ENCODE measurements at regions not wholly inside any gene's neighbourhood (a gene's known extent, or its start where the extent isn't known, plus 50 kb on each side); places are given as distances from the start of the nearest gene placed in this dataset.

GRCh38 chr3:72266016-72266370 lies 481.0 kb upstream of the PROK2 start:
- TF ChIP-seq POU2F2 (IDR thresholded peaks at IDR 0.05; ENCODE audit: low read depth, low read length): no peak
- peak; percentile 64 for TF ChIP-seq SPI1 (IDR thresholded peaks at IDR 0.05; ENCODE audit: low read depth, low read length)
- TF ChIP-seq TAF1 (IDR thresholded peaks at IDR 0.05; ENCODE audit: low read depth, low read length): no peak
- DNase-seq (ENCODE audit: insufficient read length, low spot score) (no peak), FAIRE-seq (peak; percentile 59)

- TF ChIP-seq POLR2AphosphoS5 (IDR thresholded peaks at IDR 0.05; ENCODE audit: low read depth, low read length): no peak
- TF ChIP-seq TAF1 (IDR thresholded peaks at IDR 0.05; ENCODE audit: low read depth, low read length): no peak
- FAIRE-seq (peak; percentile 45), DNase-seq (ENCODE audit: insufficient read length, low spot score) (no peak)
These were observed 480.5 kb upstream of the PROK2 start for GRCh38 chr3:72265256-72266015.

GRCh38 chr3:72263223-72263990 lies 478.5 kb upstream of the PROK2 start:
- FAIRE-seq (no peak), DNase-seq (ENCODE audit: insufficient read length, low spot score) (no peak)

GRCh38 chr3:72262736-72263135 lies 477.8 kb upstream of the PROK2 start:
- TF ChIP-seq POU2F2 (IDR thresholded peaks at IDR 0.05; ENCODE audit: low read depth, low read length): no peak
- no peak for FAIRE-seq

More at GRCh38 chr3:72263223-72263990, 478.5 kb upstream of the PROK2 start:
- TF ChIP-seq TAF1 (IDR thresholded peaks at IDR 0.05; ENCODE audit: low read depth, low read length) (no peak), PAX5 (IDR thresholded peaks at IDR 0.05; ENCODE audit: insufficient read depth, low read length, severe bottlenecking) (no peak), SPI1 (IDR thresholded peaks at IDR 0.05; ENCODE audit: low read depth, low read length) (no peak), POU2F2 (IDR thresholded peaks at IDR 0.05; ENCODE audit: low read depth, low read length) (no peak), POLR2A (IDR thresholded peaks at IDR 0.05; ENCODE audit: low read depth, low read length) (no peak), POLR2AphosphoS5 (IDR thresholded peaks at IDR 0.05; ENCODE audit: low read depth, low read length) (no peak)

DNA sequence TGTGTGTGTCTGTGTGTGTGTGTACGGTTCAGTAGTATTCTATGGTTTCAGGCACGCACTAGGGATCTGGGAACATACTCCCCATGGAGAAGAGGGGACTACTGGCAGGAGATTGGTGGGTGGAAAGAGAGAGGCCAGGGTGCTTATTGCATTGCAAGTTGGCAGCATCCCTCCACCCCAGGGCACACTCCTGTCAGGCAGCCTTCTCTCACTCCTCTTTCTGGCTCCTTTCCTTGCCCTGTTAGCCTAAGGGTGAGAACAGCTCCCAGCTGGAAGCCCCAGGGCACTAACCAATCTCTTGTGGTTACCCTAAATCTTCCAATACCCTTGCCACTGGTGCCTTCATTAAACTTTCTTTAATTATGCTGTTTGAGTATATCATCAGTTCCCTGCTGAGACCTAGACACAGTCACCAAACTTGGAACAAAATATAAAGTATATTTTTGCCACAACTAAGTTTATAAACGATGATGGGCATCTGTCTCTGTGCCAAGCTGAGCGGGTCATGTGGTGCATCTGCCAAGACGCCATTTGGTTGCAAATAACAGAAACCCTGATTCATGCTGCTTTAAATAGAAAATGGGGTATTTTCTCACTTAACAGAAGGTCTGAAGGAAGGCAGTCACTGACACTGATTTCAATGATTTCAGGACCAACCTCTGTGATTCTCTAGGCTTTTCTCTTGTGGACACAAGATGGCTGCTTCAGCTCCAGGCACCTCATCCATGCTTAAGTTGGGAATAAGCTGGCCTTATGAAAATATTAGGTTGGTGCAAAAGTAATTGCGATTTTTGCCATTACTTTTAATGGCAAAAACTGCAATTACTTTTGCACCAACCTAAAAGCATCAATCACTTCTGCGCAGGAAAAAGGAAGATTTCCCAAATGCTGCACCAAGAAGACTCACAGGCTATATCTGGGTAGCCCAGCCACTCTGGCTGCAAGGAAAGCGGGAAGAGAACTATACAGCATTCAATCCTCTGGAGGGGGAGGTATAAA lies 476.9 kb upstream of the PROK2 start:
- no peak for TF ChIP-seq TAF1 (IDR thresholded peaks at IDR 0.05; ENCODE audit: low read depth, low read length)
- no peak for TF ChIP-seq PAX5 (IDR thresholded peaks at IDR 0.05; ENCODE audit: insufficient read depth, low read length, severe bottlenecking)
- TF ChIP-seq POU2F2 (IDR thresholded peaks at IDR 0.05; ENCODE audit: low read depth, low read length): no peak
- TF ChIP-seq SPI1 (IDR thresholded peaks at IDR 0.05; ENCODE audit: low read depth, low read length): no peak
- TF ChIP-seq POLR2AphosphoS5 (IDR thresholded peaks at IDR 0.05; ENCODE audit: low read depth, low read length): no peak
- no peak for TF ChIP-seq POLR2A (IDR thresholded peaks at IDR 0.05; ENCODE audit: low read depth, low read length)
- no peak for FAIRE-seq

More at GRCh38 chr3:72262736-72263135, 477.8 kb upstream of the PROK2 start:
- no peak for DNase-seq (ENCODE audit: insufficient read length, low spot score)

GRCh38 chr3:72260588-72260910 lies 475.6 kb upstream of the PROK2 start:
- TF ChIP-seq TAF1 (IDR thresholded peaks at IDR 0.05; ENCODE audit: low read depth, low read length) (no peak), SPI1 (IDR thresholded peaks at IDR 0.05; ENCODE audit: low read depth, low read length) (no peak), POLR2A (IDR thresholded peaks at IDR 0.05; ENCODE audit: low read depth, low read length) (no peak), POLR2AphosphoS5 (IDR thresholded peaks at IDR 0.05; ENCODE audit: low read depth, low read length) (no peak), PAX5 (IDR thresholded peaks at IDR 0.05; ENCODE audit: insufficient read depth, low read length, severe bottlenecking) (no peak), POU2F2 (IDR thresholded peaks at IDR 0.05; ENCODE audit: low read depth, low read length) (no peak)
- FAIRE-seq (no peak), DNase-seq (ENCODE audit: insufficient read length, low spot score) (no peak)

More for the DNA sequence above, 476.9 kb upstream of the PROK2 start:
- DNase-seq (ENCODE audit: insufficient read length, low spot score): no peak

- FAIRE-seq: no peak
- DNase-seq (ENCODE audit: insufficient read length, low spot score): no peak
- no peak for TF ChIP-seq POLR2AphosphoS5 (IDR thresholded peaks at IDR 0.05; ENCODE audit: low read depth, low read length)
- 0 out of 2 replicates have a peak, but pooled peaks have one; percentile 2 for TF ChIP-seq SPI1 (IDR thresholded peaks at IDR 0.05; ENCODE audit: low read depth, low read length)
- TF ChIP-seq POU2F2 (IDR thresholded peaks at IDR 0.05; ENCODE audit: low read depth, low read length): no peak
These were observed 475.0 kb upstream of the PROK2 start for GRCh38 chr3:72259755-72260587.

GRCh38 chr3:72258361-72259141 lies 473.6 kb upstream of the PROK2 start:
- TF ChIP-seq POLR2AphosphoS5 (IDR thresholded peaks at IDR 0.05; ENCODE audit: low read depth, low read length) (no peak), TAF1 (IDR thresholded peaks at IDR 0.05; ENCODE audit: low read depth, low read length) (no peak), SPI1 (IDR thresholded peaks at IDR 0.05; ENCODE audit: low read depth, low read length) (no peak), PAX5 (IDR thresholded peaks at IDR 0.05; ENCODE audit: insufficient read depth, low read length, severe bottlenecking) (no peak), POLR2A (IDR thresholded peaks at IDR 0.05; ENCODE audit: low read depth, low read length) (no peak), POU2F2 (IDR thresholded peaks at IDR 0.05; ENCODE audit: low read depth, low read length) (no peak)
- no peak for DNase-seq (ENCODE audit: insufficient read length, low spot score)
- FAIRE-seq: no peak

Measured in GM12891 (cell line).